ENCODE measurements at regions not wholly inside any gene's neighbourhood (a gene's known extent, or its start where the extent isn't known, plus 50 kb on each side); places are given as distances from the start of the nearest gene placed in this dataset.
"Not testable (repeated sequence)": the region's sequence is repeated elsewhere in the genome, so short reads cannot be mapped to it uniquely, and the experiment has no call there.

DNA sequence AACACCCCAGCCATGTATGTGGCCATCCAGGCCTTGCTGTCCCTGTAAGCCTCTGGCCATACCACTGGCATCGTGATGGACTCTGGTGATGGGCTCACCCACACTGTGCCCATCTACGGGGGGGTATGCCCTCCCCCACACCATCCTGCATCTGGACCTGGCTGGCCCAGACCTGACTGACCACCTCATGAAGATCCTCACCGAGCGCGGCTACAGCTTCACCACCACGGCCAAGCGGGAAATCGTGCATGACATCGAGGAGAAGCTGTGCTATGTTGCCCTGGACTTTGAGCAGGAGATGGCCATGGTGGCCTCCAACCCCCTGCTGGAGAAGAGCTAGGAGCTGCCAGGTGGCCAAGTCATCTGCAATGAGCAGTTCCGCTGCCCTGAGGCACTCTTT is 80.4 kb upstream of the ZCCHC2 start:
- DNase-seq (ENCODE audit: low read depth), result no peak

DNA sequence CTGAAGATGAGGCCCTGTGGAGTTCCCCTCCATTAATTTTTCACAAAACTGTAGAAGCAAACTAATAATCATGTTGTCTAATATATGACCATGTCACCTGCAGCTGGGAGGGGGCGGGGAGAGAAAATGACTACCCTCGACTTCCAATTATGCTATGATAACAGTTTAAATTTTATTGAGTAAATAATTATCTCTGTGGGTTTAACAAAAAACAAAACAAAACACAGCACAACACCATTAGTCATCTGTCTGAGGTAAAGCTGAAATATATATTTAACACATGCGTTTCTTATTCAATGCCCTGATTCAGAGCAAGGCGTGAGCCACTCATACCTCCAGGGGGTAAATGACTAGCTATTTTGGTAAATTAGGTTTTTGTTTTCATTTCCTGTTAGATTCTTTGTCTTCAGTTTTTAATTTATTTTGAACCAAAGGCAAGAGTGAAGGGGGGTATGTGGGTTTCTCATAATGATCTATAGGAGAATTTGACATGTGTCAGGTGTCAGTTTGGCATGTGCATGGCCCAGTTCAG is 77.4 kb upstream of the ZCCHC2 start:
- peak; percentile 23 for DNase-seq (ENCODE audit: low read depth)

DNA sequence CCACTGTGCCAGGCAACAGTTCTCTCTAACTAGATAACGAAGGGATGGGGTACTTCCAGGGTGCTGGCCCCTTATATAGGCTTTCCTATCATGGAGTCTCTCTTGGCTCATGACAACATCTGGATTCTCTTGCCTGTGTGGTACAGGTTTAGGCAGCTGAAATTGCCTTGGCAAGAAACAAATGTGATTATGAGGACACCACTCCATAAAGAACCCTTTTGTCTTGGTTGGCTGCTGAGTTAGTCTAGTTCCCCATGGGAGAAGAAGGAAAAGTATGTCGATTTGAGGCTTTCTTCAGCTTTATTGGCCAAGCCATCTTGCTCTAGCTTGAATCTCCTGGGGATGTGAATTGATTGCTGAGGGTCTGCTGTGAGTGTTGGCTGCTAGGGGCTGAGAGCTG is 76.3 kb upstream of the ZCCHC2 start:
- no peak for DNase-seq (ENCODE audit: low read depth)

DNA sequence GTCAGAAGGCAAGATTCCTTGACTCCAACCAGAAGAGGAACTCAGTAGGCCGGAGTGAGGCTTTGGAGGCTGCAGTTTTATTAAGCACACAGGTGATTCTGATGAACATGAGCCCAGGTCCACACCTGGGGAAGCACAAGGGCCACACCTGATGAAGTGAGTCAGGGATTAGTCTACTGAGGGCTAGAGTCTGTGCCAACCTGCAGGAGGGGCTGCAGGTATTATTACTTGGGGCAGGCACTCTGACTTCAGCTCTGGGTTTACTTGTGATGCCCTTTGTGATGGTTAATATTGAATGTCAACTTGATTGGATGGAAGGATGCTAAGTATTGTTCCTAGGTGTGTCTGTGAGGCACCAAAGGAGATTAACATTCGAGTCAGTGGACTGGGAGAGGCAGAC is 75.2 kb upstream of the ZCCHC2 start:
- no peak for DNase-seq (ENCODE audit: low read depth)

DNA sequence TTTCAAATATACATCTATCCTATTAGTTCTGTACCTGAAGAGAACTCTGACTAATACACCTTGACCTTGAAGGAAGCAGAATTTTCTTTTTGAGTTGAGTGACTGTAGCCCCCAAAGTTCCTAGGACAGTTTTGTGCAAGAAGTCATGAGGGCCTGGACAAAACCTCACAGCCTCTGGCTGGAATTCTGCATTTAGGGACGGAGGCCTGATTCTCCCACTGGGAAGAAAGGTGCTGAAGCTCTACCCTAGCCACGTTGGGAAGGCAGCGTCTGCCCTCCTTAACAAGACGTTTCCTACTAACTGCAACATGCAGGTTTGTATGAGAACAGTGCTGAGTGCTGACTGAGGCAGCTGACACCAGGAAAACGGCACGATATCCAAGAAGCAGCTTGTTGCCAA is 74.4 kb upstream of the ZCCHC2 start:
- DNase-seq (ENCODE audit: low read depth), result no peak

DNA sequence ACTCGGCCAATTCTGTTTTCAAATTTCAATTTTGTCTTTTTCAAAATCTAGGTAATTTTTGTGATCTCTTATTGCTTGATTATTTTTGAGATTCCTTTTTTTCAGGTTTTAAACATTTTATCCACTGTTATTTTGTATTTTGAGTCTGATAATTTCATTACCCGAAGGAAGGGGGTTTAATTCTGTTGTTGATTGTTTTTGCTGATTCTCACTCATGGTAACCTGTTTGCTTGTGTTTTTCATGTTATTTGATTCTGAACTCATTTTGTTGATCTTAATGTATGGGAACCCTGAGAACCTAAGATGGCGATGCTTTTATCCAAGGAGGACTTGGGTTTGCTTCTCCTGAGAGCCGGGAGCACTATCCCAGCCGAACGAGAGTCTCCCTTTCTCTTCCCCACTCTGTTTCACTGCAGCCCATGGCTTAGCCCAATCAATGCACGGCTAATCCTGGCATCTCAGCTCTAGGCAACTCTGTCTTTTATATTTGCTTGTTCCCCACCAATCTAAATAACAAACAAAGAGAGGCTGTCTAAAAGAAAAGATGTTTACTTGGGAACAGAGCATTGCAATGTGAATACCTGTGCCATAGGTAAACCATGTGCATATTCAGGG is 73.2 kb upstream of the ZCCHC2 start:
- DNase-seq (ENCODE audit: low read depth), result no peak

DNA sequence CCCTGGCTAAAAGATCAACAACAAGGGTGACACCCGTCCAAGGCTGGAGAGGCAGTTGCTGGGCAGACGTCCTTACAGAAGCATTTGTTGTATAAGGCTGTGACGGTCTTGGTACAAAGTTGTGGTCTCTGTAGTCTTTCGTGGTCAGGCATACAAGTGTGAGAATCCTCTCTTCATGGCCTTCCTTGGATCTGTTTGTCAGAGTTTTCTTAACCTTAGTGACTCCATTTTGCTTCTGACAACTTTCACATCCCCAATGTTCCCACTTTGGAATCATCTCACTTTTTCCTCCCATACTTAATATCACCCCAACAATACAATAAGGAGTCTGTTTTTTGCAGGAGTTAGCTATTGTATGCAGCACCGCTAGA is 72.7 kb upstream of the ZCCHC2 start:
- DNase-seq (ENCODE audit: low read depth), result peak; percentile 14

DNA sequence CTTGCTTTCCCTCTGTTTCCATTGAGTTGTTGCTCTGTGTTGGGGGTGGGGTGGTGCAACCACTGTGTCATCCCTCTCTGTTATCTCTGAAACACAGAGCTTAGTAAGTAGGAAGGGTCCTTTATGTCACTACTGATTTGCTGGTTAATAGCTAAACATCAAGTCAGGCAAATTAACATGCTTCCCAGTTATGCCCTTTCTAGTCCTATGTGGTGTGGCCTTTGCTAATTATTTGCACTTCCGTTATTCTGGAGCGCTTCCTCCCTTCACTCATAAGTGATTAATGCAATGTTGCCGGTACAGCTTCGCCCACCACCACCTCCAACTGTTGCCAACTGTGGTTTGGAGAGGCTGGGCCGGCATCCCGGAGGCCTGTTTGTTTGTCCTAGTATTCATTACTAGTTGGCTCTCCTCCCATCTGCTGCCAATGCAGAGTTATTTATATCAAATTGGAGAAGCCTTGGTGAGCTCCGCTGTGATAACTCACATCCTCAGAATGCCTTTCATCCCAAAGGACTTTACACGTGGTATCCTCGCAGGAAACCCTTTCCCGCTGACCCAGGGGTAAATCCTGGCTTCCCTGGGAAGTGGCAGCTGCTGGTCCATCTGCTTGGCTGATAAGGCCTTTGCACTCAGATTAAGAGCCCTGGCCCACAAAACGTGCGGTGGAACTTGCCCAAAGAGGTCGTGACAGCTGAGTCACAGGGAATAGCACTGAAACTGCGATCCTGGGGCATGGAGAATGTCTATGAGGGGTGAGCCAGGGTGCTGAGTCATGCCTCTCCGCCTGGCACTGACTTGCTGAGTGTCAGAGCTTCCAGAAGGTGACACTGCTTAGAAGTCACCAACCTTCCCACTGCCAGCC is 72.0 kb upstream of the ZCCHC2 start:
- DNase-seq (ENCODE audit: low read depth), result peak; percentile 96

DNA sequence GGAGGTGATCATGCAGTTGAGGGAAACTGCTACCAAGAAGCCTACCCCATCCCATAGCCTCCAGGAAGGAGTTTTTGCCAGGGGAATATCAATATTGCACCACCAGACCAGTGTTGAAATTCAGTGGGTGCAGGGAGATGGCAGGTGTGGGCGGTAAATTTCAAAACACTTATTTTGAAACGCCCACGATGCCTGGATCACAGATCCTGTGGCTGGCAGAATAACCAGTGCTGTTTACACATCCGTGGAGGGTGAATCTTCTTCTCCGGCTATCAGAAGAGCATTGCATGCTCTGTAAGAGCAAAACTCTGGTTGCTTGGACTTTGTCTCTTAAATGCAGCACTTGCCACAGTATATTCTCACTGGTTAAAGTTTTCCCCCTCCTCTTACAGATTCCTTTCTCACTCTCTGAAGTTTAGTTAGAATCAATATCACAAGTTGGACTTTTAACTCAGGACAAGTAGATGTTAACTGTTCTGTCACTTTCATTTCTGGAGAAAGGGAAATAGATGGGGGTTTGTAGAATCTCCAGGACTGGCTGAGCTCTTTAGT is 70.5 kb upstream of the ZCCHC2 start:
- DNase-seq (ENCODE audit: low read depth), result peak; percentile 24

DNA sequence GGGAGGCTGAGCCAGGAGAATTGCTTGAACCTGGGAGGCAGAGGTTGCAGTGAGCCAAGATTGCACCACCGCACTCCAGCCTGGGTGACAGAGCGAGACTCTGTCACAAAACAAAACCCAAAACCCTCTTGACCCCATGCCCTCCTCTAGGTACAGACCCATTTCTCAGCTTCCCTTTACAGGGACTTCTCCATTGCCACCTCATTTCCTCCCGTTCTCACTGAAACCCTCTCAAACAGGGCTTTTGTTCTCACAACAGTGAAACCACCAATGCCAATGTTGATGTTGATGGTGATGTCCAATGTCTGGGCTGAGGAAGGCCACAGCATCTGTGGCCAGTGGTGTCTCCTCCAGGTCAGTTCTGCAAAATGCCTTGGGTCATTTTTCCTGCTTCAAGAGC is 69.0 kb upstream of the ZCCHC2 start:
- DNase-seq (ENCODE audit: low read depth), result no peak

DNA sequence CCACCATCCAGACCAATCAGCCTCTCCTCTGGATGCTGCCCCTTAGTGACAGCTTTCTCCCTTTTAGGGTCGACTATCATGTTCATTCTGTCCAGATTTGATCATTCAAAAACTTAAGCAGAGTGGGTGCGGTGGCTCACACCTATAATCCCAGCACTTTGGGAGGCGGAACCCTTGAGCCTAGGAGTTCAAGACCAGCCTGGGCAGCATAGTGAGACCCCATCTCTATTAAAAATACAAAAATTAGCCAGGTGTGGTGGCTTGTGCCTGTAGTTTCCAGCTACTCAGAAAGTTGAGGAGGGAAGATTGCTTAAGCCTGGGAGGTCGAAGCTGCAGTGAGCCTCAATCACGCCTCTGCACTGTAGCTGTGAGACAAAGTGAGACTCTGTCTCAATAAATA is 68.3 kb upstream of the ZCCHC2 start:
- DNase-seq (ENCODE audit: low read depth), result no peak

DNA sequence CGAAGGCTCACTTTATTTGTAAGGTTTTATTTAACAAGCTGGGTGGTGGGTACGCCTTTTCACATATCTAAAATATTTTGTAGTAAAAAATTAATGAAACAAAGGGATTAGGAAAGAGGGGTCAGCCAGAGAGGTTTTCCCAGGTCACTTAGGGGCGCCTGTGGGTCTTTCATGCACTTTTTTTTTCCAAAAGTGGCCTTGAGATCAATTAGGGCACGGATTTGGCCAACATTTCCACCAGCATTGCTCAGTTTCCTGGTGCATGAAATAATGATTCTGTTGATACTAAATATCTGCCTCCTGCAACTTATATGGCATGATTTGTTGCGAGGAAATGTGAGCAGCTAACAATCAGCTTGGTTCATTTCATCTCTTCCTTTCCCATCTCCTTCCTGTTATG is 67.6 kb upstream of the ZCCHC2 start:
- no peak for DNase-seq (ENCODE audit: low read depth)

DNA sequence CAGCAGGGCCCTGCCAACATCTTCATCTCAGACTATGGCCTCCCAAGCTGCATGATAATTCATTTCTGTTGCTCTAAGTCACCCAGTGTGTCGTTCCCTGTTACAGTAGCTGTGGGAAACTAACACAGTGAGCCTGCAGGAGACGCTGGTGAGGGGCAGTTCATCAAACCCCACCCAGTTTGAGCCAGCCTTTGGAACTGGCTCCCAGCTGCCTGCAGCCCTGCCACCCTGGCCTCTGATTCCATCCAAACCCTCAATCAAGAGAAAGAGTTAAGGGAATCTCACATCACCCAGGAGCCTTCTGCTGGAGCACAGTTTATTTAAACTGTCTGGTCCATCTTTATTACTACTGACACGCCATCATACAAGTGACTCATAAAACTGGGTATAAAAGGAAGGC is 64.9 kb upstream of the ZCCHC2 start:
- no peak for DNase-seq (ENCODE audit: low read depth)

DNA sequence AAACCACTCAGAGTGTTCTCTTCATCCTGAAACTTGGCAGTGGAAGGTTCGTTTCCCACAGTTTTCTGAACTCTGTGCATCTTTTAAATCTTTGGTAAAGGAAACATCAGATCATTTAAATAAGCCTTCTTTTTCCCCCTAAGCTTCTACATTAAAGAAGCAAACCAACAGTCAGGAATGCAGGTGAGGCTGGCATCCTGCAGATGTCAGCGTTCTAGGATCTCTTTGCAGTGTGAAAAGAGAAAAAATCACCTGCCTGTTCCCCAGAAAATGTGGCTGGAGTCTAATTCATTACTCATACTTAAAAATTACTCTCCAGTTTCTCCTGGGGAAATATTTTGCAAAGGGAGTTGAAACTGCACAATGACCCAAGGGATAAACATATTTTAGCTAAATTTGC is 64.5 kb upstream of the ZCCHC2 start:
- no peak for DNase-seq (ENCODE audit: low read depth)

DNA sequence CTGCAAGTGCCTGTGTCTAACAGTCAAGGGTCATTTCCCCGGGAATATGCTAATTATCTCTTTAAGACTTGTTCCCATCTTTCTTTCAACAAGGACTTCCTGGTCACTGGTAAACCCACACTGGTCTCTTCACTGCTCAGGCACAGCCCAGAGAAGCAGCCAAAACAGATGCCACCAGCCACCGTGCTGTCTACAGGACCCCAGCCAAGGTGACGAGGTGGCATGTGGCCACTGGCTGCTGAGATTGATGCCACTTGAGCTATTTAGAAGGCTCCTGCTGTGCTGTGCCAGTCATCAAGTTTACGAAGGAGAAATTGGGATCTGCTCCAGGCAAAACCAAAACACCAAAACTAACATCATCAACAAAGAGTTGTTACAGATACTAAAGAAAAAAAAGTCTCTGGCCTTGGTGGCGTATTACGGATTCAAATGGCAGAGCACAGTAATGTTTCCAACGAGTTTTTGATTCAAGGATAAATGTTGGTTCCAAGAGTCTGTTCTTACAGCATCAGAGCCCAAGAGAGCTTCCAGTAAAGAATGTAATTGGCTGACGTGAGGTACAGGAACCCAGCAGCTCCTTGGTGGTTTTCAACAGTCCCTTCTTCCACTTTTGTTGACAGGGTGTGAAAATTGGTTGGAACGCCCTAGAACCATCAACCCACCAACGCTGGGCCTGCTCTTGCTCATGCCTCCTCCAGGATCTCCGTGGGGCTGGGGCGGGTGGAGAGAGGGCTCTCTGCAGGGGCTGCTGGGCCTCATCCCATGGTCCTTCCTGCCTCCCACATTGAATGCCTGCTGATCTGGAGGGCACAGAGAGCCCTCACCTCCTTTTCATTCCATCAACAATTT is 63.7 kb upstream of the ZCCHC2 start:
- no peak for DNase-seq (ENCODE audit: low read depth)

DNA sequence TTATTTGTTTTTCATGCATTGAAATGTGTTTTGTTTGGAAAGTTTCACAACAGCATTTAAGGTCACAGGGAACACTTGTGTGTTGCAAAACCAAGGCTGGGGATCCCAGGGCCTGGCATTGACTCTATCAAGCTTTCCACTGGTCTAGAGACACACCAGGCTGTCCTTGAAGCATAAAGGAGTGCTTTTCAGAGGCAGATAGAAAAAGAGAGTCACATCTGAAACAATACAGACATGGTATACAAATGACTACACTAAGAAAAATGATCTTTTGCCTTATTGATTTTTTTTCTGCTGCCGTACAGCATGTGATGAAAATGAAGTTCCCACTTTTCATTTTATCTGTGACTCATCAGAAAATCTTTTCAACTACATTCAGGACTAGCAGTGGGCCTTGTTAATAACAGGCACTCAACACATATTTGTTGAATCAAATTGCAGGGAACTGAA is 61.9 kb upstream of the ZCCHC2 start:
- DNase-seq (ENCODE audit: low read depth), result no peak

DNA sequence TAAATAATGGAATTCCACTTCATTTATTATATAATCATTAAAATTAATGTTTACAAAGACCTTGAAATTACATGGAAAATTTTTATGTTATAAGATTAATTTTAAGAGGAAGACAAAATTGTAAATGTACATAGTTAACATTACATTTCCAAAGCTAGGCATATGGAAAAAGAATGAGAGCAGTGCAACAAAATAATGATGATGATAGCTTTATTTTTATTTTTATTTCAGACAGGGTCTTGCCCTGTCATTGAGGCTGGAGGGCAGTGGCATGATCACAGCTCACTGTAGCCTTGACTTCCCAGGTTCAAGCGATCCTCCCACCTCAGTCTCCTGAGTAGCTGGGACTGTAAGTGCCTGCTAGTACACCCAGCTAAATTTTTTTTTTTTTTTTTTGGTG is 61.2 kb upstream of the ZCCHC2 start:
- no peak for DNase-seq (ENCODE audit: low read depth)

DNA sequence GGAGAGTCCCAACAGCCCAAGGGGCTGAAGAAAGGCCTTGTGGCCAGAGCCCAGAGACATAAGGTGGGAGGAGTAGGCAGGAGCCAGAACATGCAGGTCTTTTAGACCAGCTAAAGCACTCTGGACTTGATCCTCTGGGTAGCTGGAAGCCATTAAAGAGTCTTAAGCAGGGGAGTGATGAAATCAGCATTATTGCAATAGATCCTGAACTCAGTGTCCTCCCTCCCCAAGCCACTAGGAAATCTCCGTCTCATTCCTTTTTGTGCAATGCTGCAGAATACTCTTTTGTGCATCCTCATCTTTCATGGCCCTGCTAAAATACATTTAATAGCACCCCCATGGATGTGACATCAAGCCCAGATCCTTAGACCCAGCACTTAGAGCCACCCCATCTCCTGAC is 58.6 kb upstream of the ZCCHC2 start:
- DNase-seq (ENCODE audit: low read depth), result no peak

DNA sequence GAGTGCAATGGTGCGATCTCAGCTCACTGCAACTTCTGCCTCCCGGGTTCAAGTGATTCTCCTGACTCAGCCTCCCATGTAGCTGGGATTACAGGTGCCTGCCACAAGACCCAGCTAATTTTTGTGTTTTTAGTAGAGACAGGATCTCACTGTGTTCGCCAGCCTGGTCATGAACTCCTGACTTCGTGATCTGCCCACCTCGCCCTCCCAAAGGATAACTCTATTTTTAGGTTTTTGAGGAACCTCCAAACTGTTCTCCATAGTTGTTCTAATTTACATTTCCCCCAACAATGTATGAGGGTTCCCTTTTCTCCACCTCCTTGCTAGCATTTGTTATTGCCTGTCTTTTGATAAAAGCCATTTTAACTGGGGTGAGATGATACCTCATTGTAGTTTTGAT is 53.7 kb upstream of the ZCCHC2 start:
- not testable (repeated sequence) for DNase-seq (ENCODE audit: low read depth)

Data from RPMI7951 (cell line).